SK-N-SH (cell line): ENCODE measurements at regions not wholly inside any gene's neighbourhood (a gene's known extent, or its start where the extent isn't known, plus 50 kb on each side); places are given as distances from the start of the nearest gene placed in this dataset.

Source experiments
- CTCF ChIA-PET: fragments of 300-600, 350-600 bp; formaldehyde crosslinking; extraction: SDS; loops from one replicate; lab custom pipeline; 2021; lab: Yijun Ruan, JAX
- POLR2A ChIA-PET: fragments of 350-600 bp; sonication (Branson Sonifier 250); formaldehyde crosslinking; extraction: SDS; loops from one replicate; lab custom pipeline; 2020; ENCODE audit warnings: antibody characterized with exemption, inconsistent platforms; lab: Yijun Ruan, JAX
- DNase-seq: peaks from one replicate; pipeline ENCODE4 v3.0.0; 2012
- H2AFZ ChIP-seq: fragments of 200-600 bp; sonication (generic); 2 replicates; pipeline ENCODE4 v1.8.1; 2016; ENCODE audit warnings: antibody characterized with exemption, mild to moderate bottlenecking, low read depth
- H3F3A ChIP-seq: fragments of 200-600 bp; sonication (generic); replicated peaks from 2 replicates; pipeline ENCODE3; 2016; ENCODE audit warnings: antibody characterized with exemption, mild to moderate bottlenecking; ENCODE audit not compliant: insufficient read depth
- H3K27ac ChIP-seq, 2 experiments: fragments of 200-500 bp in 1 of 2; fragments of 200-600 bp in 1 of 2; sonication (Bioruptor generic) in 1 of 2; sonication (generic), shearing (Covaris generic) in 1 of 2; 2 replicates each; pipeline versions ENCODE4 v1.5.1 to v1.6.1; 2014 to 2016; ENCODE audit warnings: low read depth in 2 of 2, inconsistent platforms in 1 of 2, low read length in 1 of 2, mild to moderate bottlenecking in 1 of 2, mixed read lengths in 1 of 2
- H3K27me3 ChIP-seq: fragments of 200-600 bp; sonication (generic), shearing (Covaris generic); 2 replicates; pipeline ENCODE4 v1.6.1; 2016; ENCODE audit warnings: mixed run types; ENCODE audit not compliant: insufficient read depth
- H3K36me3 ChIP-seq, 2 experiments: fragments of 200-500 bp in 1 of 2; fragments of 200-600 bp in 1 of 2; sonication (Bioruptor generic) in 1 of 2; sonication (generic) in 1 of 2; replicated peaks in 1 of 2; 2 replicates each; pipeline versions ENCODE3 to v1.5.1; 2014 to 2016; ENCODE audit warnings: low read length in 1 of 2, mild to moderate bottlenecking in 1 of 2; ENCODE audit not compliant: insufficient read depth in 2 of 2, control insufficient read depth in 1 of 2
- H3K4me1 ChIP-seq, 2 experiments: fragments of 200-500 bp in 1 of 2; fragments of 200-600 bp in 1 of 2; sonication (Bioruptor generic) in 1 of 2; sonication (generic), shearing (Covaris generic) in 1 of 2; 2 replicates each; pipeline versions ENCODE4 v1.5.1 to v1.6.1; 2014 to 2016; ENCODE audit warnings: low read depth in 1 of 2, low read length in 1 of 2, mixed run types in 1 of 2; ENCODE audit not compliant: insufficient read depth in 2 of 2, control insufficient read depth in 1 of 2
- H3K4me2 ChIP-seq: fragments of 200-600 bp; sonication (generic), shearing (Covaris generic); 2 replicates; pipeline ENCODE4 v1.6.1; 2017; ENCODE audit warnings: mixed run types
- H3K4me3 ChIP-seq, 2 experiments: fragments of 200-500 bp in 1 of 2; fragments of 200-600 bp in 1 of 2; sonication (Bioruptor generic) in 1 of 2; sonication (generic), shearing (Covaris generic) in 1 of 2; 2 replicates each; pipeline versions ENCODE4 v1.5.1 to v1.8.1; 2014 to 2016; ENCODE audit warnings: low read depth in 2 of 2, inconsistent platforms in 1 of 2, low read length in 1 of 2, mild to moderate bottlenecking in 1 of 2, mixed read lengths in 1 of 2, moderate library complexity in 1 of 2
- H3K79me2 ChIP-seq: fragments of 200-600 bp; sonication (generic); 2 replicates; pipeline ENCODE4 v1.8.1; 2017; ENCODE audit warnings: mild to moderate bottlenecking; ENCODE audit not compliant: insufficient read depth
- H3K9ac ChIP-seq: fragments of 200-600 bp; sonication (generic); 2 replicates; pipeline ENCODE4 v1.6.1; 2017; ENCODE audit warnings: mixed run types
- H3K9me2 ChIP-seq: fragments of 200-600 bp; sonication (generic); 2 replicates; pipeline ENCODE4 v1.6.1; 2017; ENCODE audit warnings: mixed run types
- H3K9me3 ChIP-seq: fragments of 200-600 bp; sonication (generic); 2 replicates; pipeline ENCODE4 v1.6.1; 2017; ENCODE audit warnings: mixed run types, mild to moderate bottlenecking, moderate library complexity
- H4K20me1 ChIP-seq: fragments of 200-600 bp; sonication (generic); 2 replicates; pipeline ENCODE4 v1.6.1; 2017; ENCODE audit warnings: mild to moderate bottlenecking, mixed run types; ENCODE audit not compliant: insufficient read depth
- FOXJ3 ChIP-seq: sonication (generic); formaldehyde crosslinking; IDR thresholded peaks from 2 replicates; pipeline ENCODE4 v1.5.1; 2020; ENCODE audit warnings: mild to moderate bottlenecking, missing genetic modification reagents
- FOXM1 ChIP-seq: IDR thresholded peaks from 2 replicates; pipeline ENCODE4 v1.4.0; 2012; ENCODE audit warnings: low read depth, mild to moderate bottlenecking
- JUND ChIP-seq: IDR thresholded peaks from 2 replicates; pipeline ENCODE4 v1.4.0; 2012
- MXI1 ChIP-seq: IDR thresholded peaks from 2 replicates; pipeline ENCODE4 v1.6.1; 2012; ENCODE audit warnings: mild to moderate bottlenecking, low read depth, low read length, improper control_type of control experiment
- NFIC ChIP-seq: IDR thresholded peaks from 2 replicates; pipeline ENCODE4 v1.4.0; 2012; ENCODE audit warnings: borderline replicate concordance
- RAD21 ChIP-seq: IDR thresholded peaks from 2 replicates; pipeline ENCODE4 v1.6.1; 2012; ENCODE audit warnings: mild to moderate bottlenecking, low read length
- RXRA ChIP-seq: IDR thresholded peaks from 2 replicates; pipeline ENCODE4 v1.4.0; 2012; ENCODE audit warnings: low read depth, mild to moderate bottlenecking, borderline replicate concordance
- TAF1 ChIP-seq: IDR thresholded peaks from 2 replicates; pipeline ENCODE4 v1.6.1; 2012; ENCODE audit warnings: low read depth, mild to moderate bottlenecking, low read length, moderate library complexity, borderline replicate concordance
- TEAD4 ChIP-seq: IDR thresholded peaks from 2 replicates; pipeline ENCODE4 v1.4.0; 2012; ENCODE audit warnings: mild to moderate bottlenecking, borderline replicate concordance; ENCODE audit not compliant: insufficient read depth
- USF2 ChIP-seq: fragments of 150-350 bp; IDR thresholded peaks from 2 replicates; pipeline ENCODE4 v1.6.1; 2017; ENCODE audit warnings: antibody characterized with exemption, low read length, low read depth, borderline replicate concordance
- ZBTB33 ChIP-seq: IDR thresholded peaks from 2 replicates; pipeline ENCODE4 v1.4.0; 2012; ENCODE audit warnings: low read depth, borderline replicate concordance
- WGBS: methylation state at CpG from one replicate; pipeline ENCODE4 v1.1.6; 2017; ENCODE audit warnings: low lambda C conversion rate; 5-methylcytosine and 5-hydroxymethylcytosine counted together

GRCh38 chr3:16085410-16085809 lies 89.1 kb upstream of the GALNT15 start:
- peaks cover 0 to 13% of the 10 kb centered on the region in 2 experiments for H3K4me1 ChIP-seq
- H2AFZ ChIP-seq: no peak overlapping the region
- TF ChIP-seq FOXM1 (no peak), RAD21 (no peak), TAF1 (no peak), JUND (no peak), USF2 (no peak), TEAD4 (no peak), MXI1 (no peak), NFIC (no peak), FOXJ3 (CRISPR knock-in tag) (no peak), RXRA (no peak)
- H3K9ac ChIP-seq: no peak overlapping the region
- ChIA-PET CTCF (interaction anchor here (1.0 to 1.5 kb wide), 2 partner anchors 36 to 93 kb away, joined by 3 read pairs; no protein-coding TSS in a partner anchor), POLR2A (no interaction called here)
- DNase-seq: no peak
- H3K4me3 ChIP-seq: no peak overlapping the region
- H3K36me3 ChIP-seq: no peaks in the 10 kb centered on the region
- 61% methylated on average over 4 of the region's 4 CpGs for WGBS
- H3K27me3 ChIP-seq: no peaks in the 10 kb centered on the region
- H3K79me2 ChIP-seq: no peaks in the 10 kb centered on the region
- peaks cover 18% of the 10 kb centered on the region for H3F3A ChIP-seq
- no peaks in the 10 kb centered on the region; the same call in 1 of the 2 replicates for H3K9me3 ChIP-seq
- H3K9me2 ChIP-seq: no peaks in the 10 kb centered on the region
- H4K20me1 ChIP-seq: no peaks in the 10 kb centered on the region
- H3K27ac ChIP-seq: peak overlapping the region in 1 of 2 experiments; percentile 48; a peak in 2 of 4 replicates
- no peak overlapping the region for H3K4me2 ChIP-seq

GRCh38 chr3:16085884-16086608 lies 88.4 kb upstream of the GALNT15 start:
- Histone ChIP-seq H3K9me3 (no peaks in the 10 kb centered on the region; the same call in 1 of the 2 replicates), H3K4me3 (no peak overlapping the region), H3K27ac (peak overlapping the region in 1 of 2 experiments; percentile 48; a peak in 2 of 4 replicates), H3K9ac (no peak overlapping the region), H3F3A (peaks cover 22% of the 10 kb centered on the region), H3K4me2 (no peak overlapping the region), H3K9me2 (no peaks in the 10 kb centered on the region), H3K27me3 (no peaks in the 10 kb centered on the region), H2AFZ (no peak overlapping the region), H3K79me2 (no peaks in the 10 kb centered on the region), H3K4me1 (peaks cover 3 to 19% of the 10 kb centered on the region in 2 experiments), H3K36me3 (no peaks in the 10 kb centered on the region), H4K20me1 (no peaks in the 10 kb centered on the region)
- ChIA-PET POLR2A (no interaction called here), CTCF (interaction anchor here (1.0 to 1.5 kb wide), 2 partner anchors 37 to 92 kb away, joined by 3 read pairs; no protein-coding TSS in a partner anchor)
- TF ChIP-seq ZBTB33 (no peak), NFIC (peak; percentile 14; the same call in 1 of the 2 replicates)
- 90% methylated on average over 13 of the region's 13 CpGs for WGBS
- DNase-seq: no peak
